ENCODE measurements at regions not wholly inside any gene's neighbourhood (a gene's known extent, or its start where the extent isn't known, plus 50 kb on each side); places are given as distances from the start of the nearest gene placed in this dataset.

DNA sequence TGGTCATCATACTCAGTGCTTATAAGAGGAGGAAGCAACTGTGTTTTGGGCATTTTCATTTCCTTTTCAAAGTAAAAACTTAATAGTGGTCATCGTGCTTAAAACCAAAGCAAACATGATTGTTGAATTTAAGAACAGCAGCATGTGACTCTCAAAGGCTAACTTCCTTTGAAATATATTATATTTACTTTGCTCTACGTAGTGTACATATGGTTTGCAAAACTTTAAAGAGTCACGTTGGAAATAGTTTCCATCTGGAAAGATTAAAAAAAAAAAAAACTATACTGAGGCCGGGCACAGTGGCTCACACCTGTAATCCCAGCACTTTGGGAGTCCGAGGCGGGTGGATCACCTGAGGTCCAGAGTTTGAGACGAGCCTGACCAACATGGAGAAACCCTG, 367.9 kb upstream of the BCHE start:
- DNase-seq (ENCODE audit: low read depth), result no peak

DNA sequence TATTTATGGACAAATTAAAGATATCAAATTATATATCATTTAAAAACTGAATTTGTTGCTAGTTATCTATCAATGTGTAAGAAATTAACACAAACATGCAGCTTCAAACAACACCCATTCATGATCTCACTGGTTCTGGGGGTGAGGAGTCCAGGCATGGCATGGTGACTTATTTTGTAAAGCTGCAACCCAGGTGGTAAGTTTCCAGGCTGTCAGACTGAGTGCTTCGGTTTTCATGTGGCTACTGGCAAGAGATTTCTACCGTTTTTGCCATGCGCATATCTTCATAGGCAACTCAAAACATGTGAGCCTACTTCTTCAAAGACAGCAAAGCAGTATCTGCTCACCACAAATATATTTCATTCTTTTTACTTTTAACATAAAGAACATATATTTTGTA, 364.3 kb upstream of the BCHE start:
- DNase-seq (ENCODE audit: low read depth), result no peak

DNA sequence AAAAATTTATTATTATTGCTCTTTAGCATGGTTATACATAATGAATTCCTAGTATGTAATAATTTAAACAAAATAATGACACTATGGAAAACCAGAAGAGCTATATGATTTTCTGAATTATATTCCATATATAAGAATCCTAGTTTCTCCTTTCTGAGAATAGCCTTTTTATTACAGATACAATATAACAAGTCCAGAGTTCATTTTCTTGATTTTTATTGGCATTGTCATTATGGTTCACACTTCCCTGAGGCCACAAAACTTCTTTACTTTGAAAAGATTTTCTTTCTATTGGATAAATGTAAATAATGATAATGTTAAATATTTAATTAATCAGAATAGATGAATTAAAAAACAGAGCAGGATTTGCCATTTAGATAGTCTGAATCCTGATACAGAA, 362.3 kb upstream of the BCHE start:
- DNase-seq (ENCODE audit: low read depth), result no peak

DNA sequence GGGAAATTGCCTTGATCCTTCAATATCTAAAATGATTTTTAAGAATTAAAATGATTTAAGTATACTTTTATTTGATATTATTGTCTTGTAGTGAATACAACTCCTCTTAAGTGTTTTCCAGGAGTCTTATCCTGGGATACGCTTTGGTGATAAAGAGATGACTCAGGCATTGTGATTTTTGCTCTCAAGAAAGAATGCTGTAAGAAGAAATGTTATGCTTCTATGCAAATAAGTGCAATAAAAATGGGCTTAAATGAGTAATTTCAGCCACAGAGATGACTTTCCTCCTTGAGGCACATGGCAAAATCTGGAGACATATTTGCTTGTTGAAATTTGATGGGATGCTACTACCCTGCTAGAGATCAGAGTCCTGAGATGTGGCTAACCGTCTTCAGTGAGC, 358.6 kb upstream of the BCHE start:
- DNase-seq (ENCODE audit: low read depth), result no peak

DNA sequence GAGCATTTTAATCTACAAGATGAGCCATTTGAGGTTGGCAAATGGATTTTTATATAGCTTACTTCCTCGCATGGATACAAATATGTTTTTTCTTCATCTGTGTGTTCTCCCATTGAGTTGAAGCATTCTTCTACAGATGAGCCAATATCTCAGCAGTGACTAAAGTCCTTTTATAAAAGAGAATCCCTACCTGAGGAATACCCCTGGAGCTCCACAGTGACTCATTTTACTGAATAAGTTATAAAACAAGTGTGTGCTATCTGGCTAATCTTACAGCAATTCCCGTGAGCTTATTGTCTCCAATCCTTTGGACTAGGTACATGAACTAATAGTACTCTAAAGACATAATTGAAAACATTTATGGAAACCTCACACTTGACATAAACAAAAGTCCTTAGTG, 354.2 kb upstream of the BCHE start:
- no peak for DNase-seq (ENCODE audit: low read depth)

DNA sequence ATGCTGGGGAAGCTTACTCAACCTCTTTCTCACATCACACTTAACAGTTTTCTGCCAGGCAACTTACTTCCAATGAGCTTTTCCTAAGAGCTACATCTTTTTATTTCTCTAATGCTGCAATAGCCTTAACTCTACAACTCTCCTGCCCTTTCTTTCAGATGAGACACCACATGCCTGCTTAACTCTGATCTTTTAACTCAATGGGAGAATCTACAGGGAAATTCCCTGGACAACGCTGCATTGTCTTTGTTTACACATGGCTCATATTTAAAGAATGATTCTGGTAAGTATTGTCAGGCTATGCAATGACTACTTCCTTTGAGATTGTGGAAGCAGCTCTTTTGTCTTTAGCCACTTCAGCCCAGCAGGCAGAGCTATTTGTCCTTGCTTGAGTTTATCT, 353.1 kb upstream of the BCHE start:
- no peak for DNase-seq (ENCODE audit: low read depth)

DNA sequence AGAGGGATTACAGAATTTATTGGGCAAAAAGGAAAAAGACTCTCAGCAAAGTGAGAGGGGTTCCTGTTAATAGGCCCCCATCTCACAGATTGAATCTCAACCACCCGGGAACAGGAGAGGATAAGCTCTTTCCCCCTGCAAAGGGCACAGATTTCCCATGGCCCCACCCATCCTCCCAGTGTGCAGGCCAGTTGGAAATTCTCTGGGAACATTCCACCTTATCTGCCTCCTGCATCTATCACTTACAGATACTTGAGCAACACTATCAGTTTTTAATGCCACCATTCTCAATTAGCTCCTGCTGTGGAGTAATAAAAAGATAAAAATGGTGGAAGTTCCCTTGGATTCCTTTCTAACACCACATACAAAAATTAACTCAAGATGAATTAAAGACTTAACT, 350.0 kb upstream of the BCHE start:
- no peak for DNase-seq (ENCODE audit: low read depth)

DNA sequence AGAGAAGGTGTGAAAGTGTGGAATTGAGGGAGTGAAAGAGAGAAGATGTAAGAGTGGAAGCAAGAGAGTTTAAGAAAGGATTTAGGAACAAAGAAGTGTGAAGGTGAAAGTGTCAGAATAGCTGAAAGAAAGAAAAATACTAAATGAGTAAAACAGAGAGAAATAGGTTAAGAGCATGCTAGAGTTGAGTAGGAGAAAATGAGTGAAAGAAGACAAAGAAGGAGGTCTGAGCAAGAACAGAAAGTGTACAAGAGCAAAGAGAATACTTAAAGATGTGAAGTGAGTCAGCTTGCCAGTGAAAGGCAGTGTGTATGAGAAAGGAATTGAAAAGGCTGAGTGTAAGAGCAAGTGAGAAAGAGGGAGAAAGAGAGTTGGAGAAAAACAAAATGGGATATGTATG, 348.8 kb upstream of the BCHE start:
- DNase-seq (ENCODE audit: low read depth), result no peak

DNA sequence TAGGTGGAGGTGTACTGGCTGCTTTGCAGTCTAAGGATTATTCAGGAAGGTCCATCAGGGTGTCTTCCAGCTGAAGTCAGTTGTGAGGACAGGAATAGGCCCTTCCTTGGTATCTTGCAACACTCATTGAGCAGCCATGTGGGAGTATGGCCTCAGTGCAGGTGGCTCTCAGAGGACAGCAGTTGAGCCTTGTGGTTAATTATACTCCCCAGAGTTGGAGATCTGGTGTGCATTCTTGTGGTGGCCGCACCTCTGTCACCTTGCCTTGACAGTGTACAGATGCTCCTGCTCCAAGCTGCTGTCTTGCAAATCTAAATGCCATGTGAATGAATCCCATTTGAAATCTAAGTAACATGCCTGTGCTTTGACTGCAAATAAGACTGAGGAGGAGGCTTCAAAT, 339.9 kb upstream of the BCHE start:
- DNase-seq (ENCODE audit: low read depth), result no peak

DNA sequence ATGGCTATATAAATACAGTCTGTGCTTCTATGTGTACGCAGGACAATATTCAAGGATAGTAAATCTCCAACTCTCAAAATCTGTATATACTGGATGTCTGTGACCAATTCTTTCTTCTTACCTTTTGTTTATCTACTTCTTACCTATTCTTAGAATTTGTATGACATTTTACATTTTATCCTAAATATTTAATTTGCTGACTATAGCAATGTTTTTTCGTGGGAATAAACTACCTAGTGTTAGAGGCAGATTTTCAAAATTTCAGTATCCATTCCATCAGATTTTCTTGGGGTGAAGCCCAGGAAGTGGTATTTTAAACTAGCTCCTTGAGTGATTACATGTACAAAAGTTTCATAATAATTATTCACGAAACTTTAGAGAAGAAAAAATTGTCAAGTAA, 334.5 kb upstream of the BCHE start:
- no peak for DNase-seq (ENCODE audit: low read depth)

DNA sequence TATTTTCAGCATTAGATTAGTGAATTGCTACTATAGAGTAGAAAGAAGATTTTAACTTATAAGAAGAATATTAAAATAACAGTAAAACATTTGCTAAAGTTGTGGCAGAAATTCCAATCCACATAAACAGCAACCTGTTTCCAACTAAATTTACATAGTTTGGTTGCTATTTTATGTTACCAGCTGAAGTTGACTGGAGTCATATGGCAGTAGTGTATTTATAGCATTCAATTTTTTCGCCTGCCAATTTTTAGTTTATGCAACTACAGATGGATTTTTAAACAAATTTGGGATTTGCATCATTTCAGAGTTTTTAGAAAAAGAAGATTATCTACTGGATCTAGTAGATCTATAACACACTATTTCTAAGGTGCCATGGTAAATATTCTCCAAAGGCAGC, 332.5 kb upstream of the BCHE start:
- DNase-seq (ENCODE audit: low read depth), result no peak

DNA sequence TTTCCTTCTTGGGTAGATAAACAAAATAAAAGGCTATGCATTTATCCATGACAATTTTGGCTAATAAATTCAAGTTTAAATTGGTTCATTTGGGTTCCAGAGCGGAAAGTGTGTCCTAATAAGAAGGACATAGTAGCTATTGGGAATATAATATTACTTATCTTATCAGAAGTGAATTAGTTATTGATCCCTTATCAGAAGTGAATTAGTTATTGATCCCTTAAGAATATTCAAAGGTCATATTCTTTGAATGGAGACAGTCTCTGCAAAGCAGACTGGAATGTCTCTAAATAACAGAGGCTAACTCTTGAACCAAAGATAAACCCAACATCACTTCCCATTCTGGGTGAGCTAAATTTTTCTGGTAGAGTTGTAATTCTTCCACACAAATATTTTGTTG, 290.7 kb upstream of the BCHE start:
- DNase-seq (ENCODE audit: low read depth), result no peak

DNA sequence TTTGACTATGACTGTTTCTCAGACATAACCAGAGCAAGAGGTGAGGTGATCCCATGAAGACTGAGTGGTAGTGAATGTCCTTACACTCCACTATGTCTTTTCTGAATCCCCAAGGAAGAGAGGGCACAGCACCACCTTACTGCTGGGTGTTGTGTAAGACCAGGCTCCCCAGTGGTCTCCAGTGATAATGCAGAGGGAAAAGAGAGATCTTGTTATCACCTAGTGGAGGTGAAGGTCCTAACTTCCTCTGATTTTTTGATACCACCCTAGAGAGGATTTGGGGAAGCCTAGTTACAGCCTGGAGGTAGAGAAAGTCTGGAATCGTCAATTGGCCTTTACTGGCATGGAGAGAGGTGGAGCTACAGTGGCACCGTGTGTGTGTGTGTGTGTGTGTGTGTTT, 288.0 kb upstream of the BCHE start:
- DNase-seq (ENCODE audit: low read depth), result no peak

DNA sequence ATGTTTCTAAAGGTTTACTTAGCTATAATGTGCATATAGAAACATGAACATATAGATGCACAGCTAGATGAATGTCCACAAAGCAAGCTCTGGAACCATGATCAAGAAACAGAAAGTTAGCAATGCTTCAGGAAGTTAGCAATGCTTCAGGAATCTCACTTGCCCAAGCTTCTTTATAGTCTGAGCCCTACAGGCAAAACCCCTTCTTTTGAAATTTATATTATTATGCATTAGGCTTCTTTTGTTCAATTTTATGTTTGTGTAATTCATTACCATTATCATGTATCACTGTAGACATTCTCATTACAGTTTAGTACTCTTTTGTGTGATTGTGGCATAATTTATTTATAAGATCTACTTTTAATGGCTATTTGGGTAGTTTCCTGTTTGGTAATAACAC, 286.4 kb upstream of the BCHE start:
- no peak for DNase-seq (ENCODE audit: low read depth)

DNA sequence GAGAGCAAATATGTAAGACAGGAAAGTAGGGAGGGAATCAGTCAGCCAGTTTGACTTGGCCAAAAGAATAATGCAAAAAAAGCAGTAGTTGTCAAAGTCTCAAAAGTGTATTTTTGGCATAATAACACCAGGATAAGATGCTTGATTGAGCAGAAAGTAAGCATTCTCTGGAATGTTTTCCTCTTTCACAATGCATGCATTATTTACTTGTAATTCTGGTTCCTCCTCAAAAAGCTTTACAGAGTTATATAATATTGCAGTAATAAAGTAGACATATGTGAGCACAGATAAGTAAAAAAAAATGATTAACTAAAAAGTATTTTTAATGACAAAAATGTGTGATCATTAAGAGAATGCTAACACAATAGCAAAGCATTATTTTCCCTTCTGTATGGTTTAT, 285.9 kb upstream of the BCHE start:
- no peak for DNase-seq (ENCODE audit: low read depth)

DNA sequence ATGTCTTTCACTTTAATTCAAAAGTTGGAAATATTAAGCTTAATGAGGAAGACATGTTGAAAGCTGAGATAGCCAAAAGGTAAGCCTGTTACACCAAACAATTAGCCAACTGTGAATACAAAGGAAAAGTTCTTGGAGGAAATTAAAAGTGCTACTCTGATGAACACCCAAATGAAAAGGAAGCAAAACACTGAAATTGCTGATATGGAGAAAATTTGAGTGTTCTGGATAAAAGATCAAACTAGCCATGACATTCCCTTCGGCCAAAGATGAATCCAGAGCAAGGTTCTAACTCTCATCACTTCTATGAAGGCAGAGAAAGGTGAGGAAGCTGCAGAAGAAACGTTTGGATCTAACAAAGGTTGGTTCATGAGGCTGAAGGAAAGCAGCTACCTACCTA, 280.8 kb upstream of the BCHE start:
- DNase-seq (ENCODE audit: low read depth), result no peak

DNA sequence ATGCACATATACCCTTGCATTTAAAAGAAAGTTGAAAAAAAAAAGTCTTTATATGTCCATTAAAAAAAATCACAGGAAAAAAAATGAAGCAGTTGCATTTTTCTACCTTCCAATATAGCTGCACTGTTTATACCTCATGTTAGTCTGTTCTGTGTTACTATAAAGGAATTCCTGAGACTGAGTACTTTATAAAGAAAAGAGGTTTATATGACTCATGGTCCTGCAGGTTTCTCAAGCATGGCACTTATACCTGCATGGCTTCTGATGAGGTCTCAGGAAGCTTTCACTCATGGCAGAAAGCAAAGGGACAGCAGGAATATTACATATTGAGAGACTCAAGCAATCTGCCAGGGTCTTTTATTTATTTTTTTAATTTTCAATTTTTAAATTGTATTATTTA, 277.2 kb upstream of the BCHE start:
- DNase-seq (ENCODE audit: low read depth), result no peak

DNA sequence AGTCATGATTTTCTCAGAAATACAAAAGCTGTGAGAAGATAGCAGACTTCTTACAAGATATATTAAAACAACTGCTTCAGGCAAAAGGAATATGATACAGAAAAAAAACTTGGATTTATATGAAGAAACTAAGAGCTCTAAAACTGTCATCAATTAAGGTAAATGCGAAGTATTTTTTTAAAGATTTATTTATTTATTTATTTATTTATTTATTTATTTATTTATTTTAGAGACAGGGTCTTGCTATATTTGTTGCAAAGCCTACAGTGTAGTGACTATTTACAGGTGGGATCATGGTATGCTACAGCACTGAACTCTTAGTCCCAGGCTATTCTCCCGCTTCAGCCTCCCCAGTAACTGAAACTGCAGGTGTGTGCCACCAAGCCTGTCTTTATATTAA, 274.3 kb upstream of the BCHE start:
- no peak for DNase-seq (ENCODE audit: low read depth)

DNA sequence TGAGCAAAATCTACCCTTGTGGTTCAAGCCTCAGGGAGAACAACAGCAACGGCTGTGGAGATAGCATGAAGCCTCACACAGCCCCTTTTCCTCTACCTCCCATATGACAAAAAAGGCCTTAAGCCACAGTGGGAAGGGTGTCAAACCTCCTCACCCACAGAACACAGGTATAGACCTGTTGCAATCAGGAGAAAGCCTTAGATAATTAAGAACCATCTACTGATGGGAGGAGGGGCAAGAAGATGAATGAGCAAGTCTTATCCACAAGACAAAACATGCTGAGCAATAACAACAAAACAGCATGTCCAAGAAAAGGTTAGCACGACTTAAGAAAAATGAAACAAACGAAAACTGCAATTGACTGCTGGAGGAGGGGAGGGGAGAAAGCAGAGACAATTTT, 272.9 kb upstream of the BCHE start:
- DNase-seq (ENCODE audit: low read depth), result no peak

DNA sequence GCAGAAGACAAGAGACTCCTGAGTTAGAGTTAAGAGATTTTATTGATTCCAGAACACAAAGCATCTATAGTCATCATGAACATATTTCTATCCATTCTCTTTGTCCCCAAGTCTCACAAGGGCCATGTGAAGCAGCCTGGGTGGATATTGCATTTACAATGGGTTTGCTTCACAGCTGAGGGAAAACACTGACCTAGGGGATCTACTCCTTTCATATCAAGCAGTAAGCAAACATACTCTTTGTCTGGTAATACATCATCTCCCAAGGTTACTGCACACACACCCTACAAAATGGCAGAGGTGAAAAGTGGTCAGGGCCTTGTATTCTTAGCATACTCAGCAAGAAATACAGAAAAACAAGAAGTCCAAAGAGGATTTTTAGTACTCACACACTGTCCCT, 267.7 kb upstream of the BCHE start:
- no peak for DNase-seq (ENCODE audit: low read depth)

DNA sequence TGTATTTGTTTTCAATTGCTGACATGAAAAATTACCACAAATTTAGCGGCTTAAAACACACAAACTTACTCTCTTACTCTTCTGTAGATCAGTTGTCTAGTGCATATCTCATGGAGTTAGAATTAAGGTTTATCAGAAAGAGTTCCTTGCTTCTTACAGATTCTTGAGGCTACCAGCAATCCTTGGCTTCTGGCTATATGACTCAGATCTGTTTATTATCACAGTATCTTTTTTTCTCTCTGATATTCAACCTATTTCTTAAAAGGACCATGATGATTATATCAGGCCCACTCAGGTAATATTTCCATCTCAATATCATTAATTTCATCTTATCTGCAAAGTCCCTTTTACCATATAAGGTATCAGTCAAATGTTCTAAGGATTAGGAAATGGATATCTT, 263.5 kb upstream of the BCHE start:
- DNase-seq (ENCODE audit: low read depth), result no peak

DNA sequence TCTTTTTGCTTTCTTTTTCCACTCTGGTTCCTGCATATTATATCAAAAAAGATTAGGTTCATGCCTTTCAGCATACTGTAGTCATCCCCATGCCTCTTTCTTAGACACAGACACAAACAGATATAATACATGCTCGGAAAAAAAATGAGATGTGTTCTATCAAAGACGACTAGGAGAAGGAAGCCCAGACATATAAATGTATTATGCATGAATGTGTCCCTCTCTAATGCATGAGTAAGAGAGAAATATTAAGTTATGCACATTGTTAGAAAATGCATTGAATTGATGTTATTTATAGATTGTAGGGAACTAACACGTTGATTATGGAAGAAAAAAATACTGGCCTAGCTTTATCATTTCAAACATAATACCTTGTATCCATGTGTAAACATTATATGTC, 252.4 kb upstream of the BCHE start:
- no peak for DNase-seq (ENCODE audit: low read depth)

DNA sequence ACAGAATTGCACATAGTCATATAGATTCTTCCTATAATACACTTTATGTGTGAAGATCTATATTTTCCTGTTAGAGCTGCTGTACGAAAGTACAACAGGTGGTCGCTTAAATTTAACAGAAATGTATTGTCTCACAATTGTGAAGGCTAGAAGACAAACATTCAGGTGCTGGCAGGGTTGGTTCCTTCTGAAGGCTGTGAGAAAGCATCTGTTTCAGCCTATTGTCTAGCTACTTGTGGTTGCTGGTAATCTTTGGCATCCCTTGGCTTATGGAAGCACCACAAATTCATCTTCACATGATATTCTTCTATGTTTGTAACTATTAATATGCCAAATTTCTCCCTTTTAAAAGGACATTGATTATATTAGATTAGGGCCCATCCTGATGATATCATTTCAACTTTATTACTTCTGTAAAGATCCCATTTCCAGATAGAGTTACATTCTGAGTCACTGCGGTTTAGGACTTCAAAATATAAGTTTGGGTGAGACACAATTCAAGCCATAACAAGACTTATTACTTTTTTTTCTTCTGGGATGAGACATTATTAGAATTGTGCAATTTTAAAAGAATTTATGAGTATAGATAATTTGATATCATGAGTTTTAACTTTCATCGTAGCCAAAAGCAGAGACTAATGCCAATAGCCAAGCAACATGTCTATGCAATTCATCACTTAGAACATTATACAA, 248.1 kb upstream of the BCHE start:
- DNase-seq (ENCODE audit: low read depth), result no peak

DNA sequence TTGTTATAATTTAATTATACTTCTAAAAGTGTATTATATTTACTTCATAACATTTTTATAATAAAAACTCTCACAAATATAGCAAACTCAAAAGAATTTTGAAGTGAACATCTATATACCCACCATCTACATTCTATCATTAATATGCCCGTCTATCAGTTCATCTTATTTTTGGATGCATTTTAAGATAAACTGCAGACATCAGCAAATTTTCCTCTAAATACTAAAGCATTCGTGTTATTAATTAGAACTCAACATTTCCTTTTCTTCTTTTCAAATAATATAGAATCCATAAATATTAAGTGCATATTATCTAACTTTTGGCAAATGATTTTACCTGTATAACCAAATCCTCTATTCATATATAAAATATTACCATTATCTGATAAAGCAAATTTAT, 242.9 kb upstream of the BCHE start:
- DNase-seq (ENCODE audit: low read depth), result no peak

DNA sequence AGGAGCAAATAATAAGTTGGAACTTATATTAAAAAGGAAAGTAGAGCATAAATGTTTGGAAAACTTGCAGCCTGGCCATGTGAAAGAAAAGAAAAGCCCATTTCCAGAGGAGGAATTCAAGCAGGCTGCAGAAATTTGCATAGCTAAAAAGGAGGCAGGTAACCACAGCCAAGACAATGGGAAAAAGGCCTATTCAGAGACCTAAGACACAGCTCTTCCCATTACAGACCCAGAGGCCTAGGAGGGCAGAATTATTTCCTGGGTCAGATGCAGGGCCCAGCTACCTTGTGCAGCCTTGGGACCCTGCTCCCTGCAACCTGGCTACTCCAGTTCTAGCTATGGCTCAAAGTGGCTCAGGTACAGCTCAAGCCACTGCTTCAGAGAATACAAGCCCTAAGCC, 234.6 kb upstream of the BCHE start:
- no peak for DNase-seq (ENCODE audit: low read depth)
